T-cell (primary cell): ENCODE measurements at regions not wholly inside any gene's neighbourhood (a gene's known extent, or its start where the extent isn't known, plus 50 kb on each side); places are given as distances from the start of the nearest gene placed in this dataset.
A peak's percentile ranks its signal among the peaks of the same experiment; 100 is the strongest.

Experiments
- ATAC-seq, 4 experiments: fragments of 200-7000 bp in 3 of 4; fragments of 150-1000 bp in 1 of 4; cut with Tn5 transposase; replicated peaks in 1 of 4; 1 replicate in 3 of 4; 2 replicates in 1 of 4; pipeline ENCODE4 v1.10.0; 2021; ENCODE audit warnings: moderate library complexity in 3 of 4, mild to moderate bottlenecking in 2 of 4, moderate number of reproducible peaks in 1 of 4
- CTCF ChIA-PET, 2 donors: fragments of 300-600 bp; sonication (Branson Sonifier 250); formaldehyde crosslinking; loops; one replicate each; lab custom pipeline; 2022; ENCODE audit warnings: antibody characterized with exemption in 2 of 2; lab: Charles Lee
- POLR2A ChIA-PET, 2 donors: fragments of 300-600 bp; sonication (Branson Sonifier 250); formaldehyde crosslinking; loops; one replicate each; lab custom pipeline; 2022; ENCODE audit warnings: antibody characterized with exemption in 2 of 2; lab: Charles Lee
- DNase-seq, 35 experiments: peaks; one replicate each; pipeline versions ENCODE4 v3.0.0 to v3.0.0-alpha.2; 2013 to 2023
- H3K27ac ChIP-seq: one replicate; pipeline ENCODE4 v1.5.1; 2013; ENCODE audit warnings: low read length
- H3K27me3 ChIP-seq, 2 experiments: replicated peaks in 1 of 2; 1 replicate in 1 of 2; 2 replicates in 1 of 2; pipeline versions ENCODE4 v1.6.1 to v1.7.0; 2013; ENCODE audit warnings: low read length in 1 of 2, mixed read lengths in 1 of 2; ENCODE audit not compliant: control insufficient read depth in 2 of 2, insufficient read depth in 2 of 2; ENCODE audit errors: extremely low read depth in 1 of 2
- H3K36me3 ChIP-seq, 2 donors: 1 replicate in 1 of 2; 2 replicates in 1 of 2; pipeline versions ENCODE4 v1.6.1 to v1.7.0; 2013; ENCODE audit warnings: low read length in 1 of 2; ENCODE audit not compliant: control insufficient read depth in 2 of 2, insufficient read depth in 1 of 2; ENCODE audit errors: extremely low read depth in 1 of 2
- H3K4me1 ChIP-seq, 2 experiments: 1 replicate in 1 of 2; 2 replicates in 1 of 2; pipeline versions ENCODE4 v1.6.1 to v1.7.0; 2013; ENCODE audit warnings: low read length in 2 of 2, mixed read lengths in 1 of 2; ENCODE audit not compliant: insufficient read depth in 2 of 2, control insufficient read depth in 1 of 2; ENCODE audit errors: extremely low read depth in 1 of 2
- H3K4me3 ChIP-seq, 2 donors: 1 replicate in 1 of 2; 2 replicates in 1 of 2; pipeline versions ENCODE4 v1.5.1 to v1.7.0; 2013; ENCODE audit warnings: mild to moderate bottlenecking in 2 of 2, low read length in 1 of 2, moderate library complexity in 1 of 2; ENCODE audit not compliant: control insufficient read depth in 1 of 2; ENCODE audit errors: extremely low read depth in 1 of 2
- H3K9me3 ChIP-seq: 2 replicates; pipeline ENCODE4 v1.7.0; 2013
- H3K27ac Mint-ChIP-seq, 2 donors: one replicate each; pipeline ENCODE4 v1.8.0; 2020 to 2021; ENCODE audit warnings: mild to moderate bottlenecking in 2 of 2, mixed read lengths in 2 of 2
- H3K27me3 Mint-ChIP-seq, 2 donors: one replicate each; pipeline ENCODE4 v1.8.0; 2021 to 2022; ENCODE audit warnings: mixed read lengths in 2 of 2
- H3K36me3 Mint-ChIP-seq: one replicate; pipeline ENCODE4 v1.8.0; 2021; ENCODE audit warnings: mixed read lengths
- H3K4me1 Mint-ChIP-seq, 3 donors: one replicate each; pipeline ENCODE4 v1.8.0; 2020 to 2022; ENCODE audit warnings: mixed read lengths in 3 of 3, mild to moderate bottlenecking in 1 of 3
- H3K4me3 Mint-ChIP-seq, 3 donors: one replicate each; pipeline ENCODE4 v1.8.0; 2020 to 2022; ENCODE audit warnings: mild to moderate bottlenecking in 3 of 3, mixed read lengths in 3 of 3, moderate library complexity in 3 of 3
- H3K9me3 Mint-ChIP-seq, 3 donors: one replicate each; pipeline ENCODE4 v1.8.0; 2020 to 2022; ENCODE audit warnings: mixed read lengths in 3 of 3
- WGBS: methylation state at CpG from one replicate; pipeline ENCODE4 v1.1.5; 2013; ENCODE audit warnings: missing lambda C conversion rate; ENCODE audit not compliant: insufficient coverage; 5-methylcytosine and 5-hydroxymethylcytosine counted together

- DNase-seq (no peak), ATAC-seq (no peak)
- Histone ChIP-seq H3K27me3 (no peaks in the 10 kb centered on the region), H3K36me3 (no peaks in the 10 kb centered on the region), H3K4me3 (no peak overlapping the region), H3K27ac (no peak overlapping the region), H3K9me3 (no peaks in the 10 kb centered on the region), H3K4me1 (peaks cover 0 to 2% of the 10 kb centered on the region in 2 experiments)
- ChIA-PET POLR2A (no interaction called here), CTCF (interaction anchor here in 1 of 2 donors (0.6 kb wide), 1 partner anchor 29 kb away, joined by 4 read pairs; no protein-coding TSS in a partner anchor)
- Mint-ChIP-seq H3K4me3 (no peak overlapping the region), H3K36me3 (no peaks in the 10 kb centered on the region), H3K4me1 (peaks cover 18 to 27% (median 21%) of the 10 kb centered on the region in 3 donors), H3K27ac (no peak overlapping the region), H3K27me3 (no peaks in the 10 kb centered on the region), H3K9me3 (no peaks in the 10 kb centered on the region)
- 96% methylated on average over 4 of the region's 7 CpGs for WGBS
Observed at GRCh38 chr9:72460342-72461312, 60.8 kb upstream of the TMC1 start.

GRCh38 chr9:72459308-72459707 lies 62.1 kb upstream of the TMC1 start:
- no peak overlapping the region for H3K27ac ChIP-seq
- H3K9me3 Mint-ChIP-seq = no peaks in the 10 kb centered on the region
- POLR2A ChIA-PET = interaction anchor here in 1 of 2 donors (0.9 kb wide), 1 partner anchor 20 kb away, joined by 7 read pairs; no protein-coding TSS in a partner anchor
- H3K27me3 Mint-ChIP-seq = no peaks in the 10 kb centered on the region
- H3K36me3 Mint-ChIP-seq = no peaks in the 10 kb centered on the region
- 100% methylated on average over 1 of the region's 1 CpG for WGBS
- no peak overlapping the region for H3K4me3 ChIP-seq
- no peak overlapping the region for H3K27ac Mint-ChIP-seq
- CTCF ChIA-PET = interaction anchor here in 1 of 2 donors (0.6 kb wide), 1 partner anchor 153 kb away, joined by 6 read pairs; no protein-coding TSS in a partner anchor
- H3K9me3 ChIP-seq = no peaks in the 10 kb centered on the region
- no peaks in the 10 kb centered on the region for H3K36me3 ChIP-seq
- DNase-seq = no peak
- H3K27me3 ChIP-seq = no peaks in the 10 kb centered on the region
- no peak for ATAC-seq
- H3K4me1 ChIP-seq = peaks cover 0 to 3% of the 10 kb centered on the region in 2 experiments
- H3K4me3 Mint-ChIP-seq = no peak overlapping the region
- H3K4me1 Mint-ChIP-seq = peaks cover 12 to 24% (median 15%) of the 10 kb centered on the region in 3 donors

- Histone ChIP-seq H3K27me3 (no peaks in the 10 kb centered on the region), H3K4me3 (no peak overlapping the region), H3K4me1 (peaks cover 0 to 3% of the 10 kb centered on the region in 2 experiments), H3K36me3 (no peaks in the 10 kb centered on the region), H3K9me3 (no peaks in the 10 kb centered on the region), H3K27ac (no peak overlapping the region)
- Mint-ChIP-seq H3K27me3 (no peaks in the 10 kb centered on the region), H3K36me3 (no peaks in the 10 kb centered on the region), H3K4me1 (peaks cover 12 to 24% (median 15%) of the 10 kb centered on the region in 3 donors), H3K27ac (peak overlapping the region; percentile 39 to 82), H3K4me3 (no peak overlapping the region), H3K9me3 (no peaks in the 10 kb centered on the region)
- ATAC-seq (no peak), DNase-seq (no peak)
- POLR2A ChIA-PET = interaction anchor here in 1 of 2 donors (0.7 to 0.9 kb wide), 2 partner anchors 13 to 19 kb away, joined by 3 to 7 read pairs; no protein-coding TSS in a partner anchor
- CTCF ChIA-PET = interaction anchor here (0.6 to 1.2 kb wide), 4 partner anchors 52 to 1177 kb away, joined by 3 read pairs; no protein-coding TSS in a partner anchor
Observed at GRCh38 chr9:72458153-72458552, 63.3 kb upstream of the TMC1 start.

- Mint-ChIP-seq H3K9me3 (no peaks in the 10 kb centered on the region), H3K27me3 (no peaks in the 10 kb centered on the region), H3K36me3 (no peaks in the 10 kb centered on the region), H3K27ac (no peak overlapping the region), H3K4me3 (no peak overlapping the region), H3K4me1 (peaks cover 12 to 24% (median 15%) of the 10 kb centered on the region in 3 donors)
- Histone ChIP-seq H3K27ac (no peak overlapping the region), H3K4me3 (no peak overlapping the region), H3K9me3 (no peaks in the 10 kb centered on the region), H3K36me3 (no peaks in the 10 kb centered on the region), H3K27me3 (no peaks in the 10 kb centered on the region), H3K4me1 (peaks cover 0 to 3% of the 10 kb centered on the region in 2 experiments)
- POLR2A ChIA-PET = no interaction called here
- CTCF ChIA-PET = interaction anchor here (1.2 kb wide), 2 partner anchors 176 kb away, joined by 3 read pairs; no protein-coding TSS in a partner anchor
- no CpG with 5 or more reads among the region's 2 CpGs for WGBS
- ATAC-seq (no peak), DNase-seq (no peak)
Observed at GRCh38 chr9:72457366-72457765, 64.0 kb upstream of the TMC1 start.

- no peaks in the 10 kb centered on the region for H3K9me3 Mint-ChIP-seq
- H3K27me3 Mint-ChIP-seq = peaks cover 0 to 2% of the 10 kb centered on the region in 2 donors
- no peak overlapping the region for H3K27ac ChIP-seq
- no peak overlapping the region for H3K4me3 ChIP-seq
- H3K4me1 Mint-ChIP-seq = peaks cover 12 to 24% (median 15%) of the 10 kb centered on the region in 3 donors
- no peak overlapping the region for H3K4me3 Mint-ChIP-seq
- H3K4me1 ChIP-seq = peaks cover 0 to 3% of the 10 kb centered on the region in 2 experiments
- no peaks in the 10 kb centered on the region for H3K36me3 Mint-ChIP-seq
- no peaks in the 10 kb centered on the region for H3K9me3 ChIP-seq
- POLR2A ChIA-PET = no interaction called here
- peak overlapping the region in 1 of 2 donors; percentile 54 for H3K27ac Mint-ChIP-seq
- H3K27me3 ChIP-seq = no peaks in the 10 kb centered on the region
- H3K36me3 ChIP-seq = no peaks in the 10 kb centered on the region
- DNase-seq = no peak
- no peak for ATAC-seq
- no CpG with 5 or more reads among the region's 2 CpGs for WGBS
- CTCF ChIA-PET = interaction anchor here in 1 of 2 donors (0.7 kb wide), 1 partner anchor 15 kb away, joined by 3 read pairs; no protein-coding TSS in a partner anchor
Observed at GRCh38 chr9:72454871-72455491, 66.4 kb upstream of the TMC1 start.

- CTCF ChIA-PET = no interaction called here
- Mint-ChIP-seq H3K4me1 (peaks cover 9 to 18% (median 12%) of the 10 kb centered on the region in 3 donors), H3K36me3 (no peaks in the 10 kb centered on the region), H3K27me3 (peaks cover 4 to 5% of the 10 kb centered on the region in 2 donors), H3K9me3 (no peaks in the 10 kb centered on the region), H3K4me3 (no peak overlapping the region), H3K27ac (no peak overlapping the region)
- Histone ChIP-seq H3K9me3 (no peaks in the 10 kb centered on the region), H3K27ac (no peak overlapping the region), H3K36me3 (no peaks in the 10 kb centered on the region), H3K27me3 (no peaks in the 10 kb centered on the region), H3K4me1 (peaks cover 0 to 3% of the 10 kb centered on the region in 2 experiments), H3K4me3 (no peak overlapping the region)
- no CpG with 5 or more reads among the region's 3 CpGs for WGBS
- POLR2A ChIA-PET = no interaction called here
- DNase-seq = no peak
- ATAC-seq = no peak
Observed at GRCh38 chr9:72453797-72454196, 67.6 kb upstream of the TMC1 start.
